Left colon (tissue), 2 donors: ENCODE measurements at regions not wholly inside any gene's neighbourhood (a gene's known extent, or its start where the extent isn't known, plus 50 kb on each side); places are given as distances from the start of the nearest gene placed in this dataset.
A peak's percentile ranks its signal among the peaks of the same experiment; 100 is the strongest.
"Not testable (repeated sequence)": the region's sequence is repeated elsewhere in the genome, so short reads cannot be mapped to it uniquely, and the experiment has no call there.

Source experiments
- ATAC-seq: fragments of 200-7000 bp; cut with Tn5 transposase; one replicate; pipeline ENCODE4 v1.9.1; 2020; ENCODE audit warnings: mild to moderate bottlenecking, moderate library complexity
- DNase-seq, 2 donors: peaks; one replicate each; pipeline ENCODE4 v3.0.0-alpha.2; 2020
- intact Hi-C, 2 donors: fragments of 100-400 bp; cut with DNase I in 1 of 2; cut with micrococcal nuclease in 1 of 2; formaldehyde crosslinking; loops; one replicate each; pipeline versions ENCODE4 v1.11.2 to v1.14.0; 2022; cut with DNase I, micrococcal nuclease
- donor health status: DM: no; HTN: no; CAD: no.
- donor health status: DM: yes; HTN: yes; CAD: no.

DNA sequence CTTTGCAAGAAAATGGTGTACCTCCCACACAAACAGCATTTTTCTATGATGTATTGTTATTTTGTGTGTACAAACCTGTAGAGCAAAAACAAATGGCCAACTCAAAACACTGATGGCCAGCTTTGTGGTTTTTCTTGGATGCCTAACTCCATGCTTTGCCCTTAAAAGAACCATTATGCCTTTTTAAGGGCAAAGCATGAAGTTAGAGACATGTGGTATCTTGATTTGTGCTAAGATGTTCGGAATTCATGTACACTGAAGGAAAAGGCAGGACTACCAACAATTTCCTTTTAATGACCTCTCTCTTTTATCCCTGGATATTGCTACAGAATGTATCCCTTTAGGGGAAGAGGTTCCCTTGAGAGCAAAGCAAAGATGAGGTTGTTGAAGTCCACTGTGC, 273.6 kb downstream of the SCG2 start:
- intact Hi-C loops: no loop called here
- DNase-seq: no peak
- ATAC-seq: no peak

- ATAC-seq, DNase-seq, intact Hi-C loops: not testable (repeated sequence)
Measured at GRCh38 chr2:223330747-223331146, 271.4 kb downstream of the SCG2 start.

DNA sequence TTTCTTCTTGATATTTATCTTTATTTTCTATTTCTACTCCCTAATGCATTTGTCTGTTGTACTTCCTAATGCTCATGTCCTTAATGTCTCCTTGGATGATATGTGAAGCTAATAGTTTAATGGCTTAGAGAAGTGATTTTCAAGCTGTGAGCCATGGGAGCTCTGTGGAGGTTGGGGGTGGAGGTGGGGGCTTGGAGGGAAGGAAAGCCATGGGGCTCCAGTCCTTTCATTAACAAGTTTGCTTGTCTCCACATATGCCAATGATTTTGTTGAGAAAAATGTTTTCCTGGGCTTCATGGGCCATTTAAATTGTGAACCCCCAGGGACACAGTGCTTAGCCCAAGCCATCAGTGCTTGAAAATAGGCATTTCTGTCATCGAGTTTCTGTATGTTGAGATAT, 264.1 kb downstream of the SCG2 start:
- DNase-seq: no peak
- ATAC-seq: no peak
- intact Hi-C loops: no loop called here

- ATAC-seq (no peak), DNase-seq (no peak)
- intact Hi-C loops: no loop called here
Measured at GRCh38 chr2:223357076-223357475, 245.1 kb downstream of the SCG2 start.

GRCh38 chr2:223363085-223363484, 239.1 kb downstream of the SCG2 start:
- intact Hi-C loops: no loop called here
- DNase-seq (no peak), ATAC-seq (no peak)

- ATAC-seq (no peak), DNase-seq (no peak)
- intact Hi-C loops: no loop called here
Measured at GRCh38 chr2:223365158-223365679, 236.9 kb downstream of the SCG2 start.

GRCh38 chr2:223366566-223366965, 235.6 kb downstream of the SCG2 start:
- intact Hi-C loops: no loop called here
- ATAC-seq (no peak), DNase-seq (no peak)

DNA sequence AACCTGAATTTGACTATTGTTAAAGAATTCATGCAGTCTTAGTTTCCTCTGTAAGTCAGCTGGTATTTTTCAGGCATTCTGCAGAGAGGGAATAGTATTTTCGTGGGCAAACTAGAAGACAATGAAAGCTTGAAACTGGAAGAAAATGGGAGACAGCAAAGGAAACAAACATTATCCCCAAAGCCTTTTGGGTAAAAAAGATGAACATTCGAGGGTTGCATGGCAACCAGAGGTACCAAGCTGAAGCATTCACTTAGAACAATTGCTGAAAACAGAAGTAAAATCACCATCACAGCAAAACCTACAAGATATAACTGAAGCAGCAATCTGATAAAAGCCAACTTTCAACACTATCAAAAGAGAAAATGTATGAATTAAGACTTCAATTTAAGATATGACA, 233.7 kb downstream of the SCG2 start:
- ATAC-seq (no peak), DNase-seq (no peak)
- intact Hi-C loops: no loop called here

DNA sequence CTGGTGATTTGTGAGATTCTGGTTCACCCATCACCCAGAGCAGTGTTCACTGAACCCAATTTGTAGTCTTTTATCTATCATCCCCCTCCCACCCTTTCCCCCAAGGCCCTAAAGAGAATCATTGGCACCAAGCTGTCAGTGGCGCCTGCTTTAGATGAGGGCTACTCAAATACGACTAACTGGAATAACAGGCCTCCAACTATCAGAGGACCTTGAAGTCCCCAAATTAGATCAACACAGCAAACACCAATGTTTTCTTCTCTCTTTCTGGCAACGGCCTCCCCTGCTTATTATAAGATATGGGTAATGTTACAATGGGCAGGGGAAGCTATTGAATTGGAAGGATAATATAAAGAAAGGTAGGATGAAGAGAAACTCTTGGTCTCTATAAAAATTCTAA, 232.3 kb downstream of the SCG2 start:
- intact Hi-C loops: no loop called here
- DNase-seq: no peak
- no peak for ATAC-seq

GRCh38 chr2:223383315-223383714, 218.8 kb downstream of the SCG2 start:
- no peak for DNase-seq
- no peak for ATAC-seq
- intact Hi-C loops: no loop called here

GRCh38 chr2:223386189-223386588, 216.0 kb downstream of the SCG2 start:
- ATAC-seq: no peak
- DNase-seq: no peak

DNA sequence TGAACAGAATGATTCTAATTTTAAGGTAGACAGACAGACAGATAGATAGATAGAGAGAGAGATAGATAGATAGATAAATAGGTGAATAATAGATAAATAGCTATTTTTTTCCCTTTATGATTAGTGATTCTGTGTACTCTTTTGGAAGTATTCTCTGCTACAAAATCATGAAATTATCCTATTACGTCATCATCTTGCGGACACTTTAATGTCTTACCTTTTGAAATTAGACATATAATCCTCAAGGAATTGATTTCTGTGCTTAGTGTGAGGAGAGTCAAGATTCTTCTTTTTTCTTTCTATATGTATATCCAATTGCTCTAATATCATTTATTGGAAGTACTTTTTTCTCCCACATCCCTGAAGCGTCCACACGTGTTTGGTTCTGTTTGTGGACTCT, 215.2 kb downstream of the SCG2 start:
- DNase-seq: no peak
- intact Hi-C loops: no loop called here
- ATAC-seq: no peak

More at GRCh38 chr2:223386189-223386588, 216.0 kb downstream of the SCG2 start:
- intact Hi-C loops: no loop called here

DNA sequence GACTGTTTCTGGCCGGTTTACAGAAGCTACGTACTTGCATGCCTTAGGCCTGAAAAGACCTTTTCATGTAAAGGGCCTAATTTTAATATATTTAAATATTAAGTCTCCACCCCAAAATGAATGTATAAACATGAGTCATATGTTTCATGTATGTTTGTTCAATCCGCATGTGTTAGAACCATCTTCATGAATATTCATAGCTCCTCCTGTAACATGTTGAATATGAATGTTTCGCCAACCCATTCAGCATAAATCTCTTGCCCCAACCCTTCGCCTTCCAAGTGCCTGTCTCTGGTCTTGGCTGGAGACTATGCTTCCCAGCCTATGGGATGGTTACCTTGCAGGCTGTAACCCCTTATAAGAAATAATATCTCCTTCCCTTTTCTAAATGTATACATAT, 212.5 kb downstream of the SCG2 start:
- DNase-seq (no peak), ATAC-seq (no peak)
- intact Hi-C loops: no loop called here

DNA sequence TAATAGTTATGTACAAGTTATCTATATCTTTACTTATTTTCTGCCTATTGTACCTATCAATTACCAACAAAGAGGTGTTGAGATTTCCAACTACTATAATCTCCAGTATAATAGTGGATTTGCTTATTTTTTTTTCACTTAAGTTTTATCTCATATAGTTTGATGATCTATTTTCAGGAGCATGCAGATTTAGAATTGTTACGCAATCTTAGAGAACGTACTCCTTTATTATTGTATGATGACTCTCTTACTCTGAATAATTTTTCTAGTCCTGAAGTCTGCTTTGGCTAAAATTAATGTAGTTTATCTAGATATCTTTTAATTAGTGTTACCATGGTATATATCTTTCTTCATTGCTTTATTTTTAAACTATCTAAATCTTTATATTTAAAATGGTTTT, 205.2 kb downstream of the SCG2 start:
- ATAC-seq (no peak), DNase-seq (no peak)
- intact Hi-C loops: no loop called here

GRCh38 chr2:223399357-223399957, 202.7 kb downstream of the SCG2 start:
- ATAC-seq (no peak), DNase-seq (no peak)
- intact Hi-C loops: no loop called here

DNA sequence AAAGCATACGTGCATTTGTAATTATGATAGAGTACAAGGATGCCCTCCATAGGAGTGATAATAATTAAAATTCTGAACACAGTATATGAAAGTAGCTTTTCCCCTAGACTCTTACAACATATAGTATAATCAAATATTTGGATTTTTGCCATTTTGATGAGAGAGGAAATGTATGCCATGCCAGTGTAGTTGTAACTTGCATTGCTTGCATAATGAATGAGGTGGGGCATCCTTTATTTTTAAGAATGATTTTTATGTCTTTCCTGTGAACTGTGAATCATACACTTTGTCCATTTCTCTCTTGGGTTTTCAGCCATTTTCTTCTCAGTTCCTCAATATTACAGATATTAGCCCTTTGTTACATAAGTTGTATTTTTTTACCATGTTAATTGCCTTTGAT, 197.5 kb downstream of the SCG2 start:
- DNase-seq (no peak), ATAC-seq (no peak)
- intact Hi-C loops: no loop called here

- DNase-seq: no peak
- ATAC-seq: no peak
Measured at GRCh38 chr2:223414646-223415045, 187.5 kb downstream of the SCG2 start.

GRCh38 chr2:223415071-223415470, 187.1 kb downstream of the SCG2 start:
- DNase-seq (no peak), ATAC-seq (no peak)
- intact Hi-C loops: no loop called here

More at GRCh38 chr2:223414646-223415045, 187.5 kb downstream of the SCG2 start:
- intact Hi-C loops: no loop called here

- no peak for DNase-seq
- intact Hi-C loops: no loop called here
- ATAC-seq: no peak
Measured at GRCh38 chr2:223416815-223417610, 185.1 kb downstream of the SCG2 start.

DNA sequence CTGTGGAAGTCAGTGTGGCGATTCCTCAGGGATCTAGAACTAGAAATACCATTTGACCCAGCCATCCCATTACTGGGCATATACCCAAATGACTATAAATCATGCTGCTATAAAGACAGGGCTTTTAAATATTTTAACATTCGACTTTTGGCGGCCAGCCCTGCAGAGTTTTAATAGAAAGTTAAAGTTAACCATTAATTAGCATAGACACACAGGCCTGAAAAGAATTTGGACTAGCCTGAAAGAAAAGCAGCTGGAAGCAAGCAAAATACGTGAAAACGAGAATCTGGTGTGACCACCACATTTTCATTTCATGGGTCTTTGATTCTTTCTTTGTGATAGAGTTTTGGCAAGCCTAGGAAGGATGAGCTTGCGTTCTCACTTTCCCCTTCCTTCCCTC, 184.0 kb downstream of the SCG2 start:
- ATAC-seq (no peak), DNase-seq (peak in 1 of 2 donors; percentile 5)
- intact Hi-C loops: no loop called here
